ENCODE measurements at regions not wholly inside any gene's neighbourhood (a gene's known extent, or its start where the extent isn't known, plus 50 kb on each side); places are given as distances from the start of the nearest gene placed in this dataset.
"Not testable (repeated sequence)": the region's sequence is repeated elsewhere in the genome, so short reads cannot be mapped to it uniquely, and the experiment has no call there.

DNA sequence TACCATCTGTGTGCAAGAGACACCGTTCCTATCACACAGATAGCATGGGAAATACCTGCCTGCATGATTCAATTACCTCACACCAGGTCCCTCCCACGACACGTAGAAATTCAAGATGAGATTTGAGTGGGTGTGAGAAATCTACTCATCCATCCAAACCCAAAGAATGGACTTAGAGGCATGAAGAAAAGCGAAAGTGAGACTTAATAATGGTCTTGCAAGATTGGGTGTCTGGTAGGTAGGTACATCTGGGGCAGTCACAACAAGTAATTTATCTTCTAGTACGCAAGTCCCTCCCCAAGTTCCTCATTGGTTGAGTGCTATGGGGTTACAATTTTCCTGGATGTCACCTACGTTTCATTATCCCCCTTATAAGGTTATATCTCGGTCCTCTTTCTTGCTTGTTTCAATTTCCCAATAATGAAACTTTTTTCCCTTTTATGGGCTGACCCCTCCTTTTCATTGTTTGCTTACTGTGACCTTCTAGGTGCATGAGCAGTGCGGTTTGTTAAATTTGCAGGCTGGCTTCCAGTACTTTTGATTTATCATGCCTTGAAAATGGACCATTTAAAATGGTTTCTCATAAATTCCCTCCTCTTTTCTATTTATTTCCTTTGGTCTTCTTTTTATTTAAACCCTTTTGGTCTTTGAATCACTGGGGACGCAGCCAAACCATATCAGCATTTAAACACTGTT is 63.1 kb upstream of the ZNF658 start:
- not testable (repeated sequence) for TF ChIP-seq HOXC10 (CRISPR knock-in tag; IDR thresholded peaks at IDR 0.05); ZNF146 (tag by site-specific recombination; IDR thresholded peaks at IDR 0.05); SCRT1 (tag by site-specific recombination; IDR thresholded peaks at IDR 0.05; ENCODE audit: borderline replicate concordance)
- TF ChIP-seq, protein P1, sequence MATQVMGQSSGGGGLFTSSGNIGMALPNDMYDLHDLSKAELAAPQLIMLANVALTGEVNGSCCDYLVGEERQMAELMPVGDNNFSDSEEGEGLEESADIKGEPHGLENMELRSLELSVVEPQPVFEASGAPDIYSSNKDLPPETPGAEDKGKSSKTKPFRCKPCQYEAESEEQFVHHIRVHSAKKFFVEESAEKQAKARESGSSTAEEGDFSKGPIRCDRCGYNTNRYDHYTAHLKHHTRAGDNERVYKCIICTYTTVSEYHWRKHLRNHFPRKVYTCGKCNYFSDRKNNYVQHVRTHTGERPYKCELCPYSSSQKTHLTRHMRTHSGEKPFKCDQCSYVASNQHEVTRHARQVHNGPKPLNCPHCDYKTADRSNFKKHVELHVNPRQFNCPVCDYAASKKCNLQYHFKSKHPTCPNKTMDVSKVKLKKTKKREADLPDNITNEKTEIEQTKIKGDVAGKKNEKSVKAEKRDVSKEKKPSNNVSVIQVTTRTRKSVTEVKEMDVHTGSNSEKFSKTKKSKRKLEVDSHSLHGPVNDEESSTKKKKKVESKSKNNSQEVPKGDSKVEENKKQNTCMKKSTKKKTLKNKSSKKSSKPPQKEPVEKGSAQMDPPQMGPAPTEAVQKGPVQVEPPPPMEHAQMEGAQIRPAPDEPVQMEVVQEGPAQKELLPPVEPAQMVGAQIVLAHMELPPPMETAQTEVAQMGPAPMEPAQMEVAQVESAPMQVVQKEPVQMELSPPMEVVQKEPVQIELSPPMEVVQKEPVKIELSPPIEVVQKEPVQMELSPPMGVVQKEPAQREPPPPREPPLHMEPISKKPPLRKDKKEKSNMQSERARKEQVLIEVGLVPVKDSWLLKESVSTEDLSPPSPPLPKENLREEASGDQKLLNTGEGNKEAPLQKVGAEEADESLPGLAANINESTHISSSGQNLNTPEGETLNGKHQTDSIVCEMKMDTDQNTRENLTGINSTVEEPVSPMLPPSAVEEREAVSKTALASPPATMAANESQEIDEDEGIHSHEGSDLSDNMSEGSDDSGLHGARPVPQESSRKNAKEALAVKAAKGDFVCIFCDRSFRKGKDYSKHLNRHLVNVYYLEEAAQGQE (tag by site-specific recombination; IDR thresholded peaks at IDR 0.05) = not testable (repeated sequence)
